ENCODE measurements at regions not wholly inside any gene's neighbourhood (a gene's known extent, or its start where the extent isn't known, plus 50 kb on each side); places are given as distances from the start of the nearest gene placed in this dataset.

DNA sequence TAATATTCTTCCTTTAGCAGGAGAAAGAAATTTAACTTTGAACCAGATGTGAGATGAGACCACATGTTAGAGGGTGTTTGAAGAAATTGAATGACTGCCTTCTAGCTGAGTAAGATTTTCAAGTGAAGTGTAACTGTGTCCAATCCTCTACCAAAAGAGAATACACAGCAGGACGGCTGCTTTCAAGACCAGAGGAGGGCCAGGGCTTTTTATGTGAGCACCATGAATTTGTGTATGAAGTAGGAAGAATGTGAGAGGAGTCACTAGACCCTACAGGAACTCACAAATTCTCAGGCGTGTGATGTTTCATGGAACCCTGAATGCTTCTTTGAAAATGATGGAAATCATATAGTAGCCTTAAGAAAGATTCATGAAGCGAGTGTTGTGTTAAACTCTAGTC, 56.8 kb upstream of the SPACA1 start:
- no peak overlapping the region for H3K18ac ChIP-seq (ENCODE audit: insufficient read length, low read depth, low read length)
- H3K27ac ChIP-seq (ENCODE audit: insufficient read length, low read depth, low read length), result no peak overlapping the region
- H2BK120ac ChIP-seq (ENCODE audit: low read depth, low read length, poor library complexity, severe bottlenecking), result no peak overlapping the region
- H2BK5ac ChIP-seq (ENCODE audit: insufficient read length, low read length), result no peak overlapping the region
- H3K36me3 Mint-ChIP-seq (ENCODE audit: insufficient read depth in 1 of 3, low read depth in 3 of 3), result no peaks in the 10 kb centered on the region; a peak in 1 of 7 replicates
- H4K8ac ChIP-seq (replicated peaks; ENCODE audit: insufficient read length, low read depth, low read length), result no peak overlapping the region
- TF ChIP-seq, protein P1, sequence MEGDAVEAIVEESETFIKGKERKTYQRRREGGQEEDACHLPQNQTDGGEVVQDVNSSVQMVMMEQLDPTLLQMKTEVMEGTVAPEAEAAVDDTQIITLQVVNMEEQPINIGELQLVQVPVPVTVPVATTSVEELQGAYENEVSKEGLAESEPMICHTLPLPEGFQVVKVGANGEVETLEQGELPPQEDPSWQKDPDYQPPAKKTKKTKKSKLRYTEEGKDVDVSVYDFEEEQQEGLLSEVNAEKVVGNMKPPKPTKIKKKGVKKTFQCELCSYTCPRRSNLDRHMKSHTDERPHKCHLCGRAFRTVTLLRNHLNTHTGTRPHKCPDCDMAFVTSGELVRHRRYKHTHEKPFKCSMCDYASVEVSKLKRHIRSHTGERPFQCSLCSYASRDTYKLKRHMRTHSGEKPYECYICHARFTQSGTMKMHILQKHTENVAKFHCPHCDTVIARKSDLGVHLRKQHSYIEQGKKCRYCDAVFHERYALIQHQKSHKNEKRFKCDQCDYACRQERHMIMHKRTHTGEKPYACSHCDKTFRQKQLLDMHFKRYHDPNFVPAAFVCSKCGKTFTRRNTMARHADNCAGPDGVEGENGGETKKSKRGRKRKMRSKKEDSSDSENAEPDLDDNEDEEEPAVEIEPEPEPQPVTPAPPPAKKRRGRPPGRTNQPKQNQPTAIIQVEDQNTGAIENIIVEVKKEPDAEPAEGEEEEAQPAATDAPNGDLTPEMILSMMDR (conservative IDR thresholded peaks at IDR 0.05), result no peak
- no peaks in the 10 kb centered on the region for H3K79me2 ChIP-seq (ENCODE audit: insufficient read depth, low read length)
- H2AK5ac ChIP-seq (ENCODE audit: insufficient read length, low read length), result no peak overlapping the region
- no peak overlapping the region for H3K4ac ChIP-seq (ENCODE audit: low read depth, low read length)
- H3K23ac ChIP-seq (ENCODE audit: insufficient read length, low read depth, low read length), result no peak overlapping the region
- no peak overlapping the region; a peak in 2 of 7 replicates for H3K27ac Mint-ChIP-seq
- no peaks in the 10 kb centered on the region for H3K9me3 ChIP-seq (ENCODE audit: control insufficient read depth, low read depth, low read length)
- DNase-seq, result no peak
- no peak overlapping the region for H3K14ac ChIP-seq (ENCODE audit: insufficient read depth, low read length)
- no peaks in the 10 kb centered on the region for H3K27me3 Mint-ChIP-seq (ENCODE audit: low read depth)
- no peaks in the 10 kb centered on the region for H3K23me2 ChIP-seq (ENCODE audit: insufficient read length, low read depth, low read length, poor library complexity, severe bottlenecking)
- H3K56ac ChIP-seq (ENCODE audit: insufficient read length, low read depth, low read length), result no peak overlapping the region
- H3K4me2 ChIP-seq (ENCODE audit: insufficient read depth, insufficient read length, low read length), result no peak overlapping the region
- no peaks in the 10 kb centered on the region; the same call in 1 of the 2 replicates for H3K4me1 ChIP-seq (ENCODE audit: insufficient read depth, low read length)
- H3K9me3 Mint-ChIP-seq, result no peaks in the 10 kb centered on the region; a peak in 2 of 5 replicates
- H2BK15ac ChIP-seq (ENCODE audit: low read depth, low read length), result no peak overlapping the region
- H4K5ac ChIP-seq (ENCODE audit: insufficient read length, low read depth, low read length), result no peak overlapping the region
- H2BK12ac ChIP-seq (ENCODE audit: insufficient read length, low read depth, low read length), result no peak overlapping the region
- H3K9ac ChIP-seq (ENCODE audit: extremely low read depth, insufficient read length, low read length), result no peak overlapping the region
- peaks cover 14 to 25% of the 10 kb centered on the region in 2 experiments for H3K4me1 Mint-ChIP-seq
- no peak overlapping the region for H3T11ph ChIP-seq (ENCODE audit: low read length)
- no peaks in the 10 kb centered on the region for H3K27me3 ChIP-seq (ENCODE audit: insufficient read depth, low read length)
- no peak overlapping the region for H2BK20ac ChIP-seq (ENCODE audit: low read depth, low read length, poor library complexity, severe bottlenecking)
- WGBS (ENCODE audit: extremely low coverage, insufficient read length, low lambda C conversion rate), result no CpG with 5 or more reads among the region's 3 CpGs
- no peaks in the 10 kb centered on the region for H3K79me1 ChIP-seq (ENCODE audit: insufficient read depth, low read depth, low read length, poor library complexity, severe bottlenecking)
- H2AFZ ChIP-seq (ENCODE audit: low read length), result peak overlapping the region; percentile 22
- H4K20me1 ChIP-seq (ENCODE audit: control insufficient read depth, insufficient read depth, insufficient read length), result no peaks in the 10 kb centered on the region
- no peak overlapping the region for H4K91ac ChIP-seq (ENCODE audit: insufficient read length, low read depth, low read length)
- H3K4me3 Mint-ChIP-seq, result no peak overlapping the region
